HG02642 (cell line): ENCODE measurements at regions not wholly inside any gene's neighbourhood (a gene's known extent, or its start where the extent isn't known, plus 50 kb on each side); places are given as distances from the start of the nearest gene placed in this dataset.

Experiments used
- ATAC-seq: cut with Tn5 transposase; IDR thresholded peaks from one replicate; pipeline ENCODE4 v1.9.1; 2021; ENCODE audit warnings: mild to moderate bottlenecking; ENCODE audit not compliant: unreplicated experiment, poor library complexity

- no peak for ATAC-seq
Observed at GRCh38 chr9:96047741-96048103, 172.2 kb downstream of the ERCC6L2 start.

- no peak for ATAC-seq
Observed at GRCh38 chr9:96047116-96047639, 171.7 kb downstream of the ERCC6L2 start.

- no peak for ATAC-seq
Observed at GRCh38 chr9:96045811-96046210, 170.3 kb downstream of the ERCC6L2 start.

- no peak for ATAC-seq
Observed at GRCh38 chr9:96044401-96044800, 168.9 kb downstream of the ERCC6L2 start.

GRCh38 chr9:96040591-96041461, 165.3 kb downstream of the ERCC6L2 start:
- ATAC-seq: no peak

- no peak for ATAC-seq
Observed at GRCh38 chr9:96038914-96039313, 163.4 kb downstream of the ERCC6L2 start.

GRCh38 chr9:96038271-96038670, 162.8 kb downstream of the ERCC6L2 start:
- ATAC-seq: no peak

- ATAC-seq: no peak
Observed at GRCh38 chr9:96034553-96035122, 159.1 kb downstream of the ERCC6L2 start.

- ATAC-seq: no peak
Observed at GRCh38 chr9:96033896-96034295, 158.4 kb downstream of the ERCC6L2 start.

GRCh38 chr9:96031916-96032534, 156.5 kb downstream of the ERCC6L2 start:
- ATAC-seq: no peak

- no peak for ATAC-seq
Observed at GRCh38 chr9:96031366-96031824, 155.9 kb downstream of the ERCC6L2 start.

GRCh38 chr9:96029722-96030530, 154.4 kb downstream of the ERCC6L2 start:
- no peak for ATAC-seq

- ATAC-seq: no peak
Observed at GRCh38 chr9:96027251-96028131, 152.0 kb downstream of the ERCC6L2 start.

GRCh38 chr9:96026655-96027213, 151.2 kb downstream of the ERCC6L2 start:
- no peak for ATAC-seq

- no peak for ATAC-seq
Observed at GRCh38 chr9:96025995-96026602, 150.6 kb downstream of the ERCC6L2 start.

- no peak for ATAC-seq
Observed at GRCh38 chr9:96023486-96023885, 148.0 kb downstream of the ERCC6L2 start.

GRCh38 chr9:96022445-96023051, 147.1 kb downstream of the ERCC6L2 start:
- ATAC-seq: no peak
